Fibroblast of pulmonary artery (primary cell): ENCODE measurements at regions not wholly inside any gene's neighbourhood (a gene's known extent, or its start where the extent isn't known, plus 50 kb on each side); places are given as distances from the start of the nearest gene placed in this dataset.

ENCODE experiments used
- DNase-seq: peaks from one replicate; pipeline ENCODE4 v3.0.0-alpha.2; 2010; ENCODE audit warnings: low read depth
- H3K4me3 ChIP-seq: replicated peaks from 2 replicates; pipeline ENCODE4 v1.5.1; 2011; ENCODE audit warnings: low read depth, mild to moderate bottlenecking, control low read depth, low read length, moderate library complexity
- CTCF ChIP-seq: IDR thresholded peaks from 2 replicates; pipeline ENCODE4 v1.5.1; 2011; ENCODE audit warnings: mild to moderate bottlenecking, control low read depth, low read length, inconsistent platforms; ENCODE audit errors: missing control alignments

GRCh38 chr18:4842287-4842686, 354.8 kb downstream of the AKAIN1 start:
- TF ChIP-seq CTCF = no peak
- no peak overlapping the region for H3K4me3 ChIP-seq
- DNase-seq = no peak

- DNase-seq = no peak
- no peak overlapping the region for H3K4me3 ChIP-seq
These were observed 357.4 kb downstream of the AKAIN1 start for GRCh38 chr18:4839639-4840038.

GRCh38 chr18:4836141-4836540, 360.9 kb downstream of the AKAIN1 start:
- DNase-seq = no peak
- TF ChIP-seq CTCF = no peak

More at GRCh38 chr18:4839639-4840038, 357.4 kb downstream of the AKAIN1 start:
- no peak for TF ChIP-seq CTCF

GRCh38 chr18:4831791-4832375, 365.2 kb downstream of the AKAIN1 start:
- TF ChIP-seq CTCF = no peak
- DNase-seq = no peak
- H3K4me3 ChIP-seq = no peak overlapping the region

More at GRCh38 chr18:4836141-4836540, 360.9 kb downstream of the AKAIN1 start:
- H3K4me3 ChIP-seq = no peak overlapping the region

- no peak for DNase-seq
- H3K4me3 ChIP-seq = no peak overlapping the region
- TF ChIP-seq CTCF = no peak
These were observed 365.9 kb downstream of the AKAIN1 start for GRCh38 chr18:4831127-4831526.

GRCh38 chr18:4823091-4823490, 368.0 kb upstream of the DLGAP1 start:
- no peak for TF ChIP-seq CTCF
- no peak overlapping the region for H3K4me3 ChIP-seq
- no peak for DNase-seq

GRCh38 chr18:4821801-4822200, 366.7 kb upstream of the DLGAP1 start:
- H3K4me3 ChIP-seq = no peak overlapping the region
- DNase-seq = no peak
- no peak for TF ChIP-seq CTCF
